ENCODE measurements at regions not wholly inside any gene's neighbourhood (a gene's known extent, or its start where the extent isn't known, plus 50 kb on each side); places are given as distances from the start of the nearest gene placed in this dataset.

DNA sequence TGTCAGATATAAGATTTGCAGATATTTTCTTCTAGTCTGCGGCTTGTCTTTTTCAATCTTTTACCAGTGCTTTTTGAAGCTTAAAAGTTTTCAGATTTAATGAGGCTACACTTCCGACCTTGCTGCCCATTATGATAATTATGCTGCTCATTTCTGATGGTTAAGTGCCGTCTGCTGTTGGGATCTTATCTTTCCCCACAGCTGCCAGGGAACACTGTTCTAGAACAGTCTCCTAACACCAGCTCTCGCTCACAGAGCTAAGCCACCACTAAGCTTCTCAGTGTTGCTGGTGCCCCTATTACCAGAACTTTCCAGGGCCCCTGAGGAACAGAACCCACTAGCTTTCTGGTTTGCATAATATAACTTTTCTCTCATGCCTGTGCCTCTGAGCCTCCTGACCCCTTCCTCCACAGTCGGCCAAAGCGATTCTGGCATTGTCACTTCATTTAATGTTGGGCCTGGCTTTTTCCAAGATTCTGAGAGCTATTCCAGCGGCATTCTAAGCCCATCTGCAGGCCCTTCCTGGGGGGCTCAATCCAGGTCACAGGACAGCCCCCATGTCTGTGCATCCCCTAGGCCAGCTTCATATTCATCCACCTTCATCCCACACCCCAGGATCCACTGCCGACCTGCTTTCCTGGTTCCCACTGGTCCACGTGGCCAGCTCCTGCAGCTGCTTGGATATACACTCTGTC is 237.0 kb downstream of the PTPRU start:
- TF ChIP-seq, protein P1, sequence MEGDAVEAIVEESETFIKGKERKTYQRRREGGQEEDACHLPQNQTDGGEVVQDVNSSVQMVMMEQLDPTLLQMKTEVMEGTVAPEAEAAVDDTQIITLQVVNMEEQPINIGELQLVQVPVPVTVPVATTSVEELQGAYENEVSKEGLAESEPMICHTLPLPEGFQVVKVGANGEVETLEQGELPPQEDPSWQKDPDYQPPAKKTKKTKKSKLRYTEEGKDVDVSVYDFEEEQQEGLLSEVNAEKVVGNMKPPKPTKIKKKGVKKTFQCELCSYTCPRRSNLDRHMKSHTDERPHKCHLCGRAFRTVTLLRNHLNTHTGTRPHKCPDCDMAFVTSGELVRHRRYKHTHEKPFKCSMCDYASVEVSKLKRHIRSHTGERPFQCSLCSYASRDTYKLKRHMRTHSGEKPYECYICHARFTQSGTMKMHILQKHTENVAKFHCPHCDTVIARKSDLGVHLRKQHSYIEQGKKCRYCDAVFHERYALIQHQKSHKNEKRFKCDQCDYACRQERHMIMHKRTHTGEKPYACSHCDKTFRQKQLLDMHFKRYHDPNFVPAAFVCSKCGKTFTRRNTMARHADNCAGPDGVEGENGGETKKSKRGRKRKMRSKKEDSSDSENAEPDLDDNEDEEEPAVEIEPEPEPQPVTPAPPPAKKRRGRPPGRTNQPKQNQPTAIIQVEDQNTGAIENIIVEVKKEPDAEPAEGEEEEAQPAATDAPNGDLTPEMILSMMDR (IDR thresholded peaks at IDR 0.05; ENCODE audit: control insufficient read depth, insufficient read depth, low read depth, low read length, missing control alignments) = no peak
- H3K4me3 ChIP-seq (ENCODE audit: control insufficient read depth, low read depth, low read length) = no peak overlapping the region
- DNase-seq (ENCODE audit: low read depth) = no peak

DNA sequence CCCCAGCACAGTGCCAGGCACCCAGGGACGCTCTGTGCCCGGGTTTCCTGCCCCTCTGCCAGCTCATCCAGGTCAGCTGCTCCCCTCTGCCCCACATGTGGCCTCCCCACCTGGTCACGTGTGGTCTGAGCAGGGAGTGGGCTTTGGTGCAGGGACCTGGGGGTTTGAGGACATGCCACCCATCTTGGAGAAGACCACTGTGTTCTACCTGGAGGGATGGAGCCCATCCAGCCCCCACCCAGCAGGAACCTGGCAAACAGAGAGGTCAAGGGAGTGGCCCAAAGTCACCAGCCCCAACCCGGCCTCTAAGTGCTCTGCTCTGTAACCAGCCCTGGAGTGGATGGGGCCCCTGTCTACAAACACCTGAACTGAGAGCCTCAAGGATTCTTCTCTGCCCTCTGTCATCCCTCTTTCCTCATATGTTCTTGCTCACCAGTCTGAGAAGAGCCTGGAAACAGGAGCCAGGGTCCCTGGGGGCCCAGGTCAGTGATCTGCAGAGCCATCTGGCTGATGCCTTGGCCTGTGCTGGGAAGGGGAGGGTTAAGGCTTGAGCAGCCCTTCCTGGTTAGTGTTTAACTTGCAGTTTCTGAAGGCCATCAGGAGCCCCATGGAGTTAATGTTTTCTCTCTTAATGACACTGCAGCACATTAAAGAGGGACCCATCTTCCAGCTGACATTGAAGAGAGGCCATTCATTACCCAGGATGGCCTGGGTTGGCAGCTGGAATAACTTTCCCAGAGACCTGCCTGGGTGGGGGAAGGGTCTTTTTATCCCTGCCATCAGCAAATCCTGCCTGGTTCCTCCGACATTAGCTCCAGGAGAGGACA is 235.4 kb downstream of the PTPRU start:
- TF ChIP-seq, protein P1 (IDR thresholded peaks at IDR 0.05; ENCODE audit: control insufficient read depth, insufficient read depth, low read depth, low read length, missing control alignments) = no peak
- H3K4me3 ChIP-seq (ENCODE audit: control insufficient read depth, low read depth, low read length) = no peak overlapping the region
- no peak for DNase-seq (ENCODE audit: low read depth)

DNA sequence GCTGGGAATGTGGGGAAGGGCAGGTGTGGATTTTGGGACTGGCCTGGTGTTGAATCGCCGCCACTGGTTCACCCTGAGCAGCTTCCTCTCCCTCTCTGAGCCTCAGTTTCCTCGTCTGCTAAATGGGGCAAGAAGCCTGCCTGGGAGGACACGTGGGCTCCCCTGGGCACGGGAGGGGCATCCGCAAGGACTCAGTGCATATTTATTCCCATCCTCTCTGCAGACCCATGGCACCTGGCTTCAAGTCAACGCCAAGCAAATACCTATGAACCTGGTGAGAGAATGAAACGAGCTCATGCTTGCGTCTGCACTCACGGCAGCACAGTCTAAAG is 234.4 kb downstream of the PTPRU start:
- no peak overlapping the region for H3K4me3 ChIP-seq (ENCODE audit: control insufficient read depth, low read depth, low read length)
- no peak for DNase-seq (ENCODE audit: low read depth)
- TF ChIP-seq, protein P1 (IDR thresholded peaks at IDR 0.05; ENCODE audit: control insufficient read depth, insufficient read depth, low read depth, low read length, missing control alignments) = no peak

DNA sequence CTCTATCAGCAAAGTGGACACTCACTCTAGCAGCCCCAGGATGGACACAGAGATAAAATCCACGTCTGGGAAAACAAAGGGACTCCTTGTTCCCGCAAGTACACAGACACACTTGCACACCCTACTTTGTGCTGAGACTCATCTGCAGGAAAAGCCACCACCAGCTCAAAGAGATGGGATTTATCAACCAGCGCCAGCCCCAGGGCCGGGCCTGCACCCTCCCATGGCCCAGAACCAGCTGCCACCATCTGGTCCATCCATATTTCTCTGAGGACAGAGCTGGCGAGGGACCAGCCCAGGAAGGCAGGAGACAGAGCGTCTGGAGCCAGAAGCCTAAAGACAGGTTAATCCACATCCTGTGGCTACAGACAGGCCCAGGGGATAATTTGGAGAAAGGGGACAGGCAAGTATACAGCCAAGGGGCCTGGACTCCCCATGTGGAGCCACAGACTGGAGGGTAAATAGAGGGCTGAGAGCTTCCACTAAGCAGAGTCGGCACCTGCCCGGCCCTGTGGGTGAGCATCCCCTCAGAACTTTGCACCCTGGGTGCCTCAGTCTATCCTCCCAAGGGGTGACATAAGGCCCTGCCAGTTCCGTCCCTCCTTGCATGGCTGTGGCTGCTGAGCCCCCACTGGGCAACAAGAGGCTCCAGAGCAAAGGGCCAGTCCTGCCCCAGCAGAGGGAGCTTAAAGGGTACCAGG is 233.9 kb downstream of the PTPRU start:
- DNase-seq (ENCODE audit: low read depth) = no peak
- no peak overlapping the region for H3K4me3 ChIP-seq (ENCODE audit: control insufficient read depth, low read depth, low read length)
- TF ChIP-seq, protein P1 (IDR thresholded peaks at IDR 0.05; ENCODE audit: control insufficient read depth, insufficient read depth, low read depth, low read length, missing control alignments) = no peak

DNA sequence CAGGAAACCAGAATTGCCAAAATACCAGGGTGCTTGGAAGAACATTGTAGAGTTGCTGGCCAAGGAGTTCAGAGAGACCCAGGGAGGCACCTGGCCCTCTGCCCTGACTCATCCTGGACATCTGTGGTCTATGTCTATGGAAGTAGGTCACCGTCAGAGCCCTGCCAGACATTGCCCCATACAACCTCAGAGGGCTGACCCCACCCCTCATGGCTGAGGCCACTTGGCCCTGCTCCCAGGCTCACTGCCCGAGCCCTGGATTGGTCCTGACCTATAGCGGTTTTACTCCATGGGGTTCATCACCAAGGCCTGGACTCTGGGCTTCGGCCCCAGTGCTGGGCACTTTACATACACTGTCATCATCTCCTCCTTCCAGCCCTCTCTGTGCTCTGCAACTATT is 233.1 kb downstream of the PTPRU start:
- TF ChIP-seq, protein P1 (IDR thresholded peaks at IDR 0.05; ENCODE audit: control insufficient read depth, insufficient read depth, low read depth, low read length, missing control alignments) = no peak
- no peak for DNase-seq (ENCODE audit: low read depth)
- H3K4me3 ChIP-seq (ENCODE audit: control insufficient read depth, low read depth, low read length) = no peak overlapping the region

DNA sequence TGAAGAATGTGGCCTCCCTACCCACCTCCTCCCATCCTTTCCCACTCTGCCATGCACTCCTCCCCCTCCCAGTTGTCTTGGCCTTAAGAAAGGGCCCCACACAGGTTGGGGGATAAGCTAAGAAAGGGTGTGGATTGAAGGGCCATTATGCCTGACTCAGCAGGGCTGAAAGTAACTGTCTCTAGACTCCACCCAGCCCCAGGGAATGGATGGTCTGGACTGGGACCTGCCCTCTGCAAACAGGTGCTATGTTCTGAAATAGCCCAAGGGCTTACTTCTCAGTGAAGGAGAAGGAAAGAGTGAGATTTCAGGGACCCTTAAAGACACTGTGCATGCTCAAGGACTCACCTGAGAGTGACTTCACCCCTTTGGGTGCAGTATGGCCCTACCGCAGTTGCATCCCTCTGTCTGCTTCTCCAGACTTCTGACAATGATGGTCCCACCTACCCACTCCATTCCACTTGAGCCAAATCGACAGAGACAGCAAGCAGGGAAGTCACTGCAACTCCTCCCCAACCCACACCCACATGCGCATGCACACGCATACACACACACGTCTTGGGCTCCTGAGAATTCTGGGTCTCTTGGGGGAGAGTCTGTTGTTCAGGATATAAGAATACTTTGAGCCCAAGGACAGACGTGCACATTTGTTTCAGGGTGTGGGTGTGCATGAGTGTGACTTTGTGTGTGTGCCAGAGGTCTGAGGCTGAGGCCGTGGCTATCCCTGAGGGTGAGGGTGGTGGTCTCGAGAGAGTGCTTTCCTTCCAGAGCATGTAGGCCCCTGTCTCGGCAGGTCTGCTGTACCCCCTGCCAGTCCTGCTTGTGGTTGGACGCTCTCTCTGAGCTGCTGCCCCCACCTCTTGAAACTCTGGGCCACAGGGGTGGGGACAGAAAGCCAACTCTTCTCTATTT is 231.9 kb downstream of the PTPRU start:
- H3K4me3 ChIP-seq (ENCODE audit: control insufficient read depth, low read depth, low read length) = no peak overlapping the region
- no peak for DNase-seq (ENCODE audit: low read depth)

More for the DNA sequence above, 231.9 kb downstream of the PTPRU start:
- TF ChIP-seq, protein P1 (IDR thresholded peaks at IDR 0.05; ENCODE audit: control insufficient read depth, insufficient read depth, low read depth, low read length, missing control alignments) = no peak

Measured in AG09309 (cell line).